GM12878 (cell line): ENCODE measurements at regions not wholly inside any gene's neighbourhood (a gene's known extent, or its start where the extent isn't known, plus 50 kb on each side); places are given as distances from the start of the nearest gene placed in this dataset.

Source experiments
- ATAC-seq: fragments of 200-7000 bp; cut with Tn5 transposase; 3 replicates; pipeline ENCODE4 v1.9.1; 2020; ENCODE audit warnings: mild to moderate bottlenecking, moderate library complexity
- BruUV-seq: library from RNA; stranded (reverse); fragments of 400-500 nt; replicated peaks from 2 replicates; lab custom pipeline; 2021; lab: Mats Ljungman, UMichigan
- CTCF ChIA-PET: fragments of 300-600 bp; sonication (Branson Sonifier 250); formaldehyde crosslinking; extraction: SDS; loops from one replicate; lab custom pipeline; 2021; ENCODE audit warnings: inconsistent platforms; lab: Yijun Ruan, JAX
- POLR2A ChIA-PET: fragments of 350-600 bp; formaldehyde crosslinking; extraction: SDS; loops from one replicate; lab custom pipeline; 2021; ENCODE audit warnings: inconsistent platforms; lab: Charles Lee
- RAD21 ChIA-PET: fragments of 300-600 bp; sonication (Branson Sonifier 250); formaldehyde crosslinking; loops from one replicate; lab custom pipeline; 2023; ENCODE audit warnings: antibody characterized with exemption; ENCODE audit not compliant: unreplicated experiment; lab: Charles Lee
- SMC1A ChIA-PET: fragments of 300-600 bp; sonication (Branson Sonifier 250); formaldehyde crosslinking; loops from one replicate; lab custom pipeline; 2023; ENCODE audit not compliant: unreplicated experiment, uncharacterized antibody; lab: Charles Lee
- DNase-seq: peaks from one replicate; pipeline ENCODE4 v3.0.0-alpha.2; 2011; ENCODE audit warnings: low read depth, low spot score
- FAIRE-seq: peaks from 3 replicates; lab custom pipeline; 2011; peaks lifted over from hg19 to GRCh38; lab: Jason Lieb, UNC
- H2AFZ ChIP-seq: 2 replicates; pipeline ENCODE4 v1.6.0; 2011; ENCODE audit warnings: low read depth, low read length, control low read depth; ENCODE audit not compliant: control insufficient read depth
- H3K27ac ChIP-seq: 2 replicates; pipeline ENCODE4 v1.5.1; 2011; ENCODE audit warnings: control low read depth; ENCODE audit not compliant: control insufficient read depth, insufficient read depth
- H3K27me3 ChIP-seq, 2 experiments: replicated peaks in 1 of 2; 2 replicates each; pipeline versions ENCODE4 v1.6.0 to v1.6.1; 2011; ENCODE audit warnings: low read length in 1 of 2; ENCODE audit not compliant: control insufficient read depth in 2 of 2, insufficient read depth in 2 of 2
- H3K36me3 ChIP-seq, 2 experiments: 2 replicates each; pipeline ENCODE4 v1.5.1; 2011; ENCODE audit warnings: low read length in 1 of 2; ENCODE audit not compliant: control insufficient read depth in 2 of 2, insufficient read depth in 2 of 2
- H3K4me1 ChIP-seq: 2 replicates; pipeline ENCODE4 v1.6.1; 2011; ENCODE audit warnings: mild to moderate bottlenecking, low read length, moderate library complexity, mixed read lengths; ENCODE audit not compliant: control insufficient read depth, insufficient read depth
- H3K4me2 ChIP-seq: 2 replicates; pipeline ENCODE4 v1.6.0; 2011; ENCODE audit warnings: control low read depth; ENCODE audit not compliant: control insufficient read depth, insufficient read depth
- H3K4me3 ChIP-seq: fragments of 200-600 bp; sonication (generic); 2 replicates; pipeline ENCODE4 v1.5.1; 2016
- H3K79me2 ChIP-seq: 2 replicates; pipeline ENCODE4 v1.6.0; 2011; ENCODE audit warnings: low read length; ENCODE audit not compliant: control insufficient read depth, insufficient read depth
- H3K9ac ChIP-seq: 2 replicates; pipeline ENCODE4 v1.8.0; 2011; ENCODE audit warnings: low read length, control low read depth, mixed read lengths; ENCODE audit not compliant: control insufficient read depth, insufficient read depth
- H3K9me3 ChIP-seq: replicated peaks from 3 replicates; pipeline ENCODE4 v1.5.1; 2011; ENCODE audit warnings: mild to moderate bottlenecking, low read length; ENCODE audit not compliant: control insufficient read depth, insufficient read depth
- H4K20me1 ChIP-seq: 2 replicates; pipeline ENCODE4 v1.6.0; 2011; ENCODE audit not compliant: control insufficient read depth, insufficient read depth
- BACH1 ChIP-seq: fragments of 450-650 bp; IDR thresholded peaks from 2 replicates; pipeline ENCODE4 v1.6.1; 2017; ENCODE audit warnings: mild to moderate bottlenecking, borderline replicate concordance
- CEBPB ChIP-seq, 2 experiments: fragments of 150-350 bp in 1 of 2; IDR thresholded peaks; 2 replicates each; pipeline ENCODE4 v1.6.1; 2012 to 2014; ENCODE audit warnings: low read depth in 2 of 2, low read length in 2 of 2, borderline replicate concordance in 1 of 2, inconsistent platforms in 1 of 2
- ETV6 ChIP-seq, 2 experiments: fragments of 450-650 bp in 1 of 2; IDR thresholded peaks in 1 of 2; conservative IDR thresholded peaks in 1 of 2; 2 replicates each; pipeline ENCODE4 v1.6.1; 2014; ENCODE audit warnings: antibody characterized with exemption in 1 of 2, borderline replicate concordance in 1 of 2, low read depth in 1 of 2, mild to moderate bottlenecking in 1 of 2, moderate library complexity in 1 of 2
- HDAC6 ChIP-seq: fragments of 200-600 bp; sonication (generic); IDR thresholded peaks from one replicate; pipeline ENCODE4 v1.8.0; 2017; ENCODE audit warnings: antibody characterized with exemption; ENCODE audit not compliant: unreplicated experiment
- RELA ChIP-seq: fragments of 450-650 bp; IDR thresholded peaks from 2 replicates; pipeline ENCODE4 v1.8.0; 2014; ENCODE audit warnings: borderline replicate concordance; ENCODE audit not compliant: partially characterized antibody
- ZBTB11 ChIP-seq: fragments of 450-650 bp; formaldehyde crosslinking; IDR thresholded peaks from 2 replicates; pipeline ENCODE4 v1.5.0; 2022; ENCODE audit warnings: mild to moderate bottlenecking, missing genetic modification characterization
- WGBS: methylation state at CpG from one replicate; pipeline ENCODE4 v1.1.6; 2016; ENCODE audit warnings: low lambda C conversion rate; ENCODE audit not compliant: insufficient replicate concordance, insufficient coverage; ENCODE audit errors: missing lambda C conversion rate; 5-methylcytosine and 5-hydroxymethylcytosine counted together
- in situ Hi-C: fragments of 300-500 bp; cut with MboI; formaldehyde crosslinking; loops from 9 replicates; pipeline ENCODE4 v1.14.3; 2018; ENCODE audit warnings: mixed read lengths
- intact Hi-C: fragments of 100-400 bp; cut with micrococcal nuclease; formaldehyde crosslinking; loops from one replicate; pipeline ENCODE4 v1.14.2; 2022; ENCODE audit not compliant: unreplicated experiment
- TF ChIP-seq, protein P1 (sequence below): fragments of 150-350 bp; IDR thresholded peaks from 2 replicates; pipeline ENCODE4 v1.6.1; 2016; ENCODE audit warnings: low read depth, low read length
- TF ChIP-seq, protein P2 (sequence below): fragments of 450-650 bp; IDR thresholded peaks from 2 replicates; pipeline ENCODE4 v1.6.1; 2017; ENCODE audit warnings: low read depth, mild to moderate bottlenecking, moderate library complexity
- TF ChIP-seq, protein P3 (sequence below): IDR thresholded peaks from 2 replicates; pipeline ENCODE4 v1.6.1; 2012; ENCODE audit warnings: low read depth, low read length, improper control_type of control experiment

GRCh38 chr2:147450661-147451510, 393.9 kb upstream of the ACVR2A start (continued):
- TF ChIP-seq, protein P1, sequence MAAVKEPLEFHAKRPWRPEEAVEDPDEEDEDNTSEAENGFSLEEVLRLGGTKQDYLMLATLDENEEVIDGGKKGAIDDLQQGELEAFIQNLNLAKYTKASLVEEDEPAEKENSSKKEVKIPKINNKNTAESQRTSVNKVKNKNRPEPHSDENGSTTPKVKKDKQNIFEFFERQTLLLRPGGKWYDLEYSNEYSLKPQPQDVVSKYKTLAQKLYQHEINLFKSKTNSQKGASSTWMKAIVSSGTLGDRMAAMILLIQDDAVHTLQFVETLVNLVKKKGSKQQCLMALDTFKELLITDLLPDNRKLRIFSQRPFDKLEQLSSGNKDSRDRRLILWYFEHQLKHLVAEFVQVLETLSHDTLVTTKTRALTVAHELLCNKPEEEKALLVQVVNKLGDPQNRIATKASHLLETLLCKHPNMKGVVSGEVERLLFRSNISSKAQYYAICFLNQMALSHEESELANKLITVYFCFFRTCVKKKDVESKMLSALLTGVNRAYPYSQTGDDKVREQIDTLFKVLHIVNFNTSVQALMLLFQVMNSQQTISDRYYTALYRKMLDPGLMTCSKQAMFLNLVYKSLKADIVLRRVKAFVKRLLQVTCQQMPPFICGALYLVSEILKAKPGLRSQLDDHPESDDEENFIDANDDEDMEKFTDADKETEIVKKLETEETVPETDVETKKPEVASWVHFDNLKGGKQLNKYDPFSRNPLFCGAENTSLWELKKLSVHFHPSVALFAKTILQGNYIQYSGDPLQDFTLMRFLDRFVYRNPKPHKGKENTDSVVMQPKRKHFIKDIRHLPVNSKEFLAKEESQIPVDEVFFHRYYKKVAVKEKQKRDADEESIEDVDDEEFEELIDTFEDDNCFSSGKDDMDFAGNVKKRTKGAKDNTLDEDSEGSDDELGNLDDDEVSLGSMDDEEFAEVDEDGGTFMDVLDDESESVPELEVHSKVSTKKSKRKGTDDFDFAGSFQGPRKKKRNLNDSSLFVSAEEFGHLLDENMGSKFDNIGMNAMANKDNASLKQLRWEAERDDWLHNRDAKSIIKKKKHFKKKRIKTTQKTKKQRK: no peak
- TF ChIP-seq HDAC6 (no peak), RELA (no peak)
- TF ChIP-seq, protein P2, sequence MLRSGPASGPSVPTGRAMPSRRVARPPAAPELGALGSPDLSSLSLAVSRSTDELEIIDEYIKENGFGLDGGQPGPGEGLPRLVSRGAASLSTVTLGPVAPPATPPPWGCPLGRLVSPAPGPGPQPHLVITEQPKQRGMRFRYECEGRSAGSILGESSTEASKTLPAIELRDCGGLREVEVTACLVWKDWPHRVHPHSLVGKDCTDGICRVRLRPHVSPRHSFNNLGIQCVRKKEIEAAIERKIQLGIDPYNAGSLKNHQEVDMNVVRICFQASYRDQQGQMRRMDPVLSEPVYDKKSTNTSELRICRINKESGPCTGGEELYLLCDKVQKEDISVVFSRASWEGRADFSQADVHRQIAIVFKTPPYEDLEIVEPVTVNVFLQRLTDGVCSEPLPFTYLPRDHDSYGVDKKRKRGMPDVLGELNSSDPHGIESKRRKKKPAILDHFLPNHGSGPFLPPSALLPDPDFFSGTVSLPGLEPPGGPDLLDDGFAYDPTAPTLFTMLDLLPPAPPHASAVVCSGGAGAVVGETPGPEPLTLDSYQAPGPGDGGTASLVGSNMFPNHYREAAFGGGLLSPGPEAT: no peak

GRCh38 chr2:147449323-147449991, 395.4 kb upstream of the ACVR2A start:
- Histone ChIP-seq H3K9ac (no peak overlapping the region), H3K36me3 (no peaks in the 10 kb centered on the region), H3K4me2 (no peak overlapping the region), H3K27me3 (no peaks in the 10 kb centered on the region), H3K9me3 (no peaks in the 10 kb centered on the region), H3K79me2 (no peaks in the 10 kb centered on the region), H4K20me1 (no peaks in the 10 kb centered on the region), H3K27ac (no peak overlapping the region), H3K4me1 (no peaks in the 10 kb centered on the region), H2AFZ (no peak overlapping the region), H3K4me3 (no peak overlapping the region)
- FAIRE-seq (no peak), ATAC-seq (no peak), DNase-seq (no peak)
- SMC1A ChIA-PET: no interaction called here
- WGBS: 34% methylated on average over 7 of the region's 7 CpGs
- POLR2A ChIA-PET: no interaction called here
- in situ Hi-C loops (no loop called here), intact Hi-C loops (no loop called here)
- no TSS peak for BruUV-seq
- RAD21 ChIA-PET: no interaction called here
- CTCF ChIA-PET: interaction anchor here (0.6 to 2.8 kb wide), 3 partner anchors 8 to 462 kb away, joined by 3 to 10 read pairs (median 7); no protein-coding TSS in a partner anchor
- no peak for TF ChIP-seq ETV6 (conservative IDR thresholded peaks at IDR 0.05 in 1 of 2, IDR thresholded peaks at IDR 0.05 in 1 of 2; ENCODE audit: borderline replicate concordance in 1 of 2, low read depth in 1 of 2)
- TF ChIP-seq, protein P3, sequence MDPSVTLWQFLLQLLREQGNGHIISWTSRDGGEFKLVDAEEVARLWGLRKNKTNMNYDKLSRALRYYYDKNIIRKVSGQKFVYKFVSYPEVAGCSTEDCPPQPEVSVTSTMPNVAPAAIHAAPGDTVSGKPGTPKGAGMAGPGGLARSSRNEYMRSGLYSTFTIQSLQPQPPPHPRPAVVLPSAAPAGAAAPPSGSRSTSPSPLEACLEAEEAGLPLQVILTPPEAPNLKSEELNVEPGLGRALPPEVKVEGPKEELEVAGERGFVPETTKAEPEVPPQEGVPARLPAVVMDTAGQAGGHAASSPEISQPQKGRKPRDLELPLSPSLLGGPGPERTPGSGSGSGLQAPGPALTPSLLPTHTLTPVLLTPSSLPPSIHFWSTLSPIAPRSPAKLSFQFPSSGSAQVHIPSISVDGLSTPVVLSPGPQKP: no peak
- no peak for TF ChIP-seq ZBTB11 (CRISPR knock-in tag)
- TF ChIP-seq BACH1: no peak
- no peak for TF ChIP-seq CEBPB (IDR thresholded peaks at IDR 0.05; ENCODE audit: borderline replicate concordance in 1 of 2, low read depth in 2 of 2, low read length in 2 of 2)
